ENCODE measurements at regions not wholly inside any gene's neighbourhood (a gene's known extent, or its start where the extent isn't known, plus 50 kb on each side); places are given as distances from the start of the nearest gene placed in this dataset.

- no peak for TF ChIP-seq EP300 (IDR thresholded peaks at IDR 0.05; ENCODE audit: borderline replicate concordance)
- TF ChIP-seq RAD21 (IDR thresholded peaks at IDR 0.05; ENCODE audit: low read depth): no peak
- no peak for TF ChIP-seq CEBPB (IDR thresholded peaks at IDR 0.05)
- no peak for TF ChIP-seq CREB1 (IDR thresholded peaks at IDR 0.05; ENCODE audit: low read depth)
- no peak for TF ChIP-seq REST (IDR thresholded peaks at IDR 0.05; ENCODE audit: low read depth)
- no peak for TF ChIP-seq YY1 (IDR thresholded peaks at IDR 0.05; ENCODE audit: low read depth)
Observed at GRCh38 chr15:70495991-70496599, 267.3 kb downstream of the UACA start.

All from Ishikawa (cell line).